ENCODE measurements at regions not wholly inside any gene's neighbourhood (a gene's known extent, or its start where the extent isn't known, plus 50 kb on each side); places are given as distances from the start of the nearest gene placed in this dataset.

GRCh38 chr1:184222652-184223052 is 164.2 kb upstream of the C1orf21 start:
- TF ChIP-seq EP300 (IDR thresholded peaks at IDR 0.05) (no peak), CTCF (IDR thresholded peaks at IDR 0.05) (peak in 2 of 3 donors; percentile 55 to 71)
